H1 (cell line): ENCODE measurements at regions not wholly inside any gene's neighbourhood (a gene's known extent, or its start where the extent isn't known, plus 50 kb on each side); places are given as distances from the start of the nearest gene placed in this dataset.

Source experiments
- CTCF ChIA-PET: fragments of 300-600 bp; sonication (Branson Sonifier 250); formaldehyde crosslinking; loops from one replicate; lab custom pipeline; 2021; ENCODE audit not compliant: partially characterized antibody; lab: Charles Lee
- POLR2A ChIA-PET: fragments of 300-600 bp; sonication (Branson Sonifier 250); formaldehyde crosslinking; loops from one replicate; lab custom pipeline; 2021; ENCODE audit warnings: inconsistent platforms; ENCODE audit not compliant: partially characterized antibody; lab: Charles Lee
- DNase-seq, 2 experiments: peaks; one replicate each; pipeline versions ENCODE4 v3.0.0 to v3.0.0-alpha.2; 2010 to 2022; ENCODE audit warnings: low spot score in 2 of 2, low read depth in 1 of 2, mixed read lengths in 1 of 2
- FAIRE-seq: peaks from 2 replicates; lab custom pipeline; 2011; peaks lifted over from hg19 to GRCh38; lab: Jason Lieb, UNC
- H2AFZ ChIP-seq: 2 replicates; pipeline ENCODE4 v1.8.1; 2012; ENCODE audit warnings: low read length, inconsistent platforms
- H2AK5ac ChIP-seq: 2 replicates; pipeline ENCODE4 v1.6.1; 2013; ENCODE audit warnings: low read depth, low read length
- H2BK120ac ChIP-seq: replicated peaks from 2 replicates; pipeline ENCODE3; 2013; ENCODE audit warnings: low read depth, low read length, inconsistent platforms
- H2BK12ac ChIP-seq: 2 replicates; pipeline ENCODE4 v1.6.1; 2013; ENCODE audit warnings: low read depth, low read length
- H2BK15ac ChIP-seq: 2 replicates; pipeline ENCODE4 v1.6.1; 2013; ENCODE audit warnings: low read length
- H2BK20ac ChIP-seq: 2 replicates; pipeline ENCODE4 v1.6.1; 2013; ENCODE audit warnings: low read length
- H2BK5ac ChIP-seq: 2 replicates; pipeline ENCODE4 v1.6.1; 2013; ENCODE audit warnings: low read depth, low read length
- H3K14ac ChIP-seq: 2 replicates; pipeline ENCODE4 v1.6.1; 2013; ENCODE audit warnings: inconsistent platforms; ENCODE audit not compliant: insufficient read length
- H3K18ac ChIP-seq: 2 replicates; pipeline ENCODE4 v1.6.1; 2013; ENCODE audit warnings: low read length; ENCODE audit errors: extremely low read depth
- H3K23ac ChIP-seq: 2 replicates; pipeline ENCODE4 v1.6.1; 2013; ENCODE audit warnings: inconsistent platforms; ENCODE audit not compliant: insufficient read length
- H3K23me2 ChIP-seq: 2 replicates; pipeline ENCODE4 v1.6.1; 2013; ENCODE audit warnings: low read depth, low read length
- H3K27ac ChIP-seq: 2 replicates; pipeline ENCODE4 v1.6.1; 2011; ENCODE audit warnings: low read depth, low read length, inconsistent platforms
- H3K27me3 ChIP-seq, 4 experiments: replicated peaks in 1 of 4; 1 replicate in 1 of 4; 2 replicates in 3 of 4; pipeline versions ENCODE4 v1.6.1 to v1.8.1; 2011 to 2013; ENCODE audit warnings: low read length in 3 of 4, mild to moderate bottlenecking in 3 of 4, inconsistent platforms in 2 of 4, mixed read lengths in 2 of 4, moderate library complexity in 1 of 4; ENCODE audit not compliant: control insufficient read depth in 3 of 4, insufficient read depth in 3 of 4; ENCODE audit errors: extremely low read depth in 1 of 4
- H3K36me3 ChIP-seq, 4 experiments: 2 replicates each; pipeline versions ENCODE4 v1.6.1 to v1.8.1; 2011 to 2013; ENCODE audit warnings: mild to moderate bottlenecking in 4 of 4, low read length in 3 of 4, moderate library complexity in 2 of 4, control low read depth in 1 of 4, inconsistent platforms in 1 of 4; ENCODE audit not compliant: insufficient read depth in 4 of 4, control insufficient read depth in 2 of 4
- H3K4ac ChIP-seq: replicated peaks from 2 replicates; pipeline ENCODE3; 2013; ENCODE audit warnings: low read length, low read depth, mixed read lengths, inconsistent platforms; ENCODE audit not compliant: insufficient read length
- H3K4me1 ChIP-seq, 4 experiments: replicated peaks in 1 of 4; 1 replicate in 1 of 4; 2 replicates in 3 of 4; pipeline versions ENCODE4 v1.6.1 to v1.8.1; 2011 to 2013; ENCODE audit warnings: low read length in 3 of 4, inconsistent platforms in 2 of 4, mixed read lengths in 1 of 4; ENCODE audit not compliant: insufficient read depth in 4 of 4, control insufficient read depth in 3 of 4
- H3K4me2 ChIP-seq, 2 experiments: 2 replicates each; pipeline versions ENCODE4 v1.6.1 to v1.8.1; 2011 to 2013; ENCODE audit warnings: low read depth in 2 of 2, low read length in 2 of 2, control low read depth in 1 of 2, inconsistent platforms in 1 of 2, mild to moderate bottlenecking in 1 of 2; ENCODE audit not compliant: insufficient read depth in 1 of 2
- H3K4me3 ChIP-seq, 4 experiments: fragments of 200-600, 300-600 bp in 1 of 4; sonication (generic), shearing (Covaris generic), sonication (Bioruptor Twin) in 1 of 4; 2 replicates each; pipeline versions ENCODE4 v1.5.1 to v1.8.1; 2011 to 2016; ENCODE audit warnings: low read length in 4 of 4, low read depth in 3 of 4, control low read depth in 2 of 4, inconsistent platforms in 2 of 4, mild to moderate bottlenecking in 2 of 4, mixed read lengths in 1 of 4, moderate library complexity in 1 of 4; ENCODE audit not compliant: insufficient read depth in 2 of 4; ENCODE audit errors: extremely low read depth in 1 of 4
- H3K56ac ChIP-seq: replicated peaks from 2 replicates; pipeline ENCODE3; 2013; ENCODE audit warnings: low read depth, mild to moderate bottlenecking, mixed read lengths, low read length, inconsistent platforms; ENCODE audit not compliant: insufficient read length
- H3K79me1 ChIP-seq: 2 replicates; pipeline ENCODE4 v1.6.1; 2013; ENCODE audit warnings: low read depth, low read length, control low read depth
- H3K79me2 ChIP-seq, 2 experiments: 2 replicates each; pipeline versions ENCODE4 v1.6.1 to v1.8.1; 2012 to 2013; ENCODE audit warnings: low read length in 2 of 2, mild to moderate bottlenecking in 2 of 2, inconsistent platforms in 1 of 2; ENCODE audit not compliant: insufficient read depth in 2 of 2, control insufficient read depth in 1 of 2
- H3K9ac ChIP-seq, 4 experiments: replicated peaks in 1 of 4; 1 replicate in 1 of 4; 2 replicates in 3 of 4; pipeline versions ENCODE4 v1.6.1 to v1.8.1; 2011 to 2013; ENCODE audit warnings: low read depth in 3 of 4, low read length in 3 of 4, control low read depth in 2 of 4, mild to moderate bottlenecking in 2 of 4, moderate library complexity in 2 of 4, inconsistent platforms in 1 of 4; ENCODE audit errors: extremely low read depth in 1 of 4
- H3K9me3 ChIP-seq, 2 experiments: 2 replicates each; pipeline versions ENCODE4 v1.6.1 to v1.8.1; 2012 to 2013; ENCODE audit warnings: mild to moderate bottlenecking in 2 of 2, moderate library complexity in 2 of 2, control low read depth in 1 of 2, inconsistent platforms in 1 of 2, low read depth in 1 of 2, low read length in 1 of 2, mixed read lengths in 1 of 2; ENCODE audit not compliant: insufficient read depth in 2 of 2
- H4K20me1 ChIP-seq, 2 experiments: replicated peaks in 1 of 2; 2 replicates each; pipeline versions ENCODE3 to v1.8.1; 2011 to 2013; ENCODE audit warnings: inconsistent platforms in 2 of 2, low read length in 2 of 2, mild to moderate bottlenecking in 1 of 2; ENCODE audit not compliant: insufficient read depth in 2 of 2, control insufficient read depth in 1 of 2
- H4K5ac ChIP-seq: 2 replicates; pipeline ENCODE4 v1.6.1; 2013; ENCODE audit warnings: low read length, low read depth, mixed read lengths, inconsistent platforms; ENCODE audit not compliant: insufficient read length
- H4K8ac ChIP-seq: 2 replicates; pipeline ENCODE4 v1.8.0; 2013; ENCODE audit warnings: mild to moderate bottlenecking, moderate library complexity, low read length, inconsistent platforms; ENCODE audit not compliant: insufficient read depth; ENCODE audit errors: extremely low read depth
- H4K91ac ChIP-seq: replicated peaks from 2 replicates; pipeline ENCODE3; 2013; ENCODE audit warnings: low read length, mixed read lengths, inconsistent platforms; ENCODE audit not compliant: insufficient read length
- BACH1 ChIP-seq: IDR thresholded peaks from 2 replicates; pipeline ENCODE4 v1.6.1; 2012; ENCODE audit warnings: low read length, improper control_type of control experiment
- CBX8 ChIP-seq: fragments of 300-800, 300-1000 bp; sonication (generic); IDR thresholded peaks from 2 replicates; pipeline ENCODE4 v1.7.1; 2016; ENCODE audit warnings: low read depth, low read length, borderline replicate concordance
- CEBPB ChIP-seq: IDR thresholded peaks from 2 replicates; pipeline ENCODE4 v1.6.1; 2012; ENCODE audit warnings: low read depth, low read length
- EGR1 ChIP-seq: IDR thresholded peaks from 2 replicates; pipeline ENCODE4 v1.6.1; 2011; ENCODE audit warnings: low read depth, low read length, borderline replicate concordance
- KDM1A ChIP-seq: fragments of 200-600, 300-600 bp; sonication (generic); IDR thresholded peaks from 2 replicates; pipeline ENCODE4 v1.7.1; 2016; ENCODE audit warnings: mild to moderate bottlenecking, low read length, borderline replicate concordance
- MAFK ChIP-seq: IDR thresholded peaks from 2 replicates; pipeline ENCODE4 v1.6.1; 2012; ENCODE audit warnings: low read depth, mild to moderate bottlenecking, improper control_type of control experiment, low read length
- POLR2AphosphoS5 ChIP-seq: IDR thresholded peaks from 2 replicates; pipeline ENCODE4 v1.6.1; 2011; ENCODE audit warnings: low read depth, low read length
- POU5F1 ChIP-seq: IDR thresholded peaks from 2 replicates; pipeline ENCODE4 v1.6.1; 2011; ENCODE audit warnings: low read depth, mild to moderate bottlenecking, low read length, moderate library complexity
- RXRA ChIP-seq: IDR thresholded peaks from 2 replicates; pipeline ENCODE4 v1.6.1; 2011; ENCODE audit warnings: low read depth, mild to moderate bottlenecking, low read length, moderate library complexity; ENCODE audit not compliant: insufficient read depth
- SP1 ChIP-seq: IDR thresholded peaks from 2 replicates; pipeline ENCODE4 v1.6.1; 2011; ENCODE audit warnings: low read depth, low read length
- SP2 ChIP-seq: IDR thresholded peaks from 2 replicates; pipeline ENCODE4 v1.6.1; 2012; ENCODE audit warnings: mild to moderate bottlenecking, low read length, inconsistent platforms
- SUZ12 ChIP-seq: fragments of 200-600 bp; sonication (generic); IDR thresholded peaks from 2 replicates; pipeline ENCODE4 v1.6.1; 2012; ENCODE audit warnings: mild to moderate bottlenecking, inconsistent platforms, low read length, moderate library complexity, mixed read lengths
- WGBS, 2 experiments: shearing (Covaris generic) in 1 of 2; methylation state at CpG; one replicate each; pipeline versions ENCODE4 v1.1.6 to v1.1.7; 2013 to 2015; ENCODE audit warnings: low lambda C conversion rate in 2 of 2, mixed read lengths in 2 of 2, inconsistent platforms in 1 of 2, low coverage in 1 of 2, missing lambda C conversion rate in 1 of 2; ENCODE audit not compliant: insufficient replicate concordance in 2 of 2, insufficient coverage in 1 of 2, insufficient read length in 1 of 2; ENCODE audit errors: extremely low coverage in 1 of 2, missing lambda C conversion rate in 1 of 2; 5-methylcytosine and 5-hydroxymethylcytosine counted together
- TF ChIP-seq, protein P1 (sequence below): IDR thresholded peaks from 2 replicates; pipeline ENCODE4 v1.6.1; 2012; ENCODE audit warnings: inconsistent platforms
- TF ChIP-seq, protein P2 (sequence below), 3 experiments: IDR thresholded peaks; 1 replicate in 2 of 3; 2 replicates in 1 of 3; pipeline versions ENCODE4 v1.5.1 to v1.6.1; 2011; ENCODE audit warnings: low read length in 3 of 3, mild to moderate bottlenecking in 3 of 3, inconsistent platforms in 2 of 3, low read depth in 1 of 3, moderate library complexity in 1 of 3; ENCODE audit not compliant: insufficient read depth in 1 of 3; ENCODE audit errors: control extremely low read depth in 1 of 3

DNA sequence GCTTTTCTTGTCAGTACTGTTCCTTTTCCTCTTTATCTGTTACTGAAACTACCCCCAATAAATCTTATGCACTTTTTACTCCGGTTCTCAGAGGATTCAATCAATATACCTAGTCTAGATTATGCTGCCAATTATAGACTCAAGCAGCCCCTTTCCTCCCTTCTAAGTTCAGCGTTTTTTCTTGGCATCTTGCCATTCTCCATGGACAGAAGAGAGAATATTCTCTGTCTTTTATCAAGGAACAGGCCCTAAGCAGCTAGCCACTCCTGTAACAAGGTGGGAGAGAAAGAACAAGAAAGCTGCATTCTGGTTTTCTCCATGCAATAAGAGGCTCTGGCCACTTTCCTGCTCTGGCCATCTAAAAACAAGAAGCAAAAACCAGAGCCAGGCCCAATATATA, 263.0 kb upstream of the ALG10 start:
- Histone ChIP-seq H4K91ac (no peak overlapping the region), H3K4me3 (no peak overlapping the region), H2BK5ac (no peak overlapping the region), H3K9me3 (no peaks in the 10 kb centered on the region), H3K4ac (no peak overlapping the region), H3K36me3 (no peaks in the 10 kb centered on the region), H3K79me1 (no peaks in the 10 kb centered on the region), H2BK120ac (no peak overlapping the region), H3K56ac (no peak overlapping the region), H3K79me2 (no peaks in the 10 kb centered on the region), H3K27me3 (no peaks in the 10 kb centered on the region), H3K14ac (no peak overlapping the region), H3K4me2 (no peak overlapping the region), H3K23ac (no peak overlapping the region), H3K9ac (no peak overlapping the region), H4K5ac (no peak overlapping the region), H3K23me2 (no peaks in the 10 kb centered on the region), H2BK15ac (no peak overlapping the region), H3K27ac (no peak overlapping the region), H4K20me1 (no peaks in the 10 kb centered on the region), H3K18ac (no peak overlapping the region), H3K4me1 (no peaks in the 10 kb centered on the region), H4K8ac (no peak overlapping the region), H2BK20ac (no peak overlapping the region), H2AFZ (no peak overlapping the region), H2AK5ac (no peak overlapping the region), H2BK12ac (no peak overlapping the region)
- WGBS, 2 experiments: 100% methylated on average over 2 of the region's 2 CpGs; no CpG with 5 or more reads in 1 of the 2 experiments
- no peak for DNase-seq
- POLR2A ChIA-PET: no interaction called here
- CTCF ChIA-PET: no interaction called here
- no peak for FAIRE-seq
- TF ChIP-seq SP2 (no peak), EGR1 (no peak), RXRA (no peak), CBX8 (no peak), POU5F1 (no peak), SUZ12 (no peak), MAFK (no peak), KDM1A (no peak), CEBPB (no peak), SP1 (no peak), BACH1 (no peak), POLR2AphosphoS5 (no peak)
- TF ChIP-seq, protein P1, sequence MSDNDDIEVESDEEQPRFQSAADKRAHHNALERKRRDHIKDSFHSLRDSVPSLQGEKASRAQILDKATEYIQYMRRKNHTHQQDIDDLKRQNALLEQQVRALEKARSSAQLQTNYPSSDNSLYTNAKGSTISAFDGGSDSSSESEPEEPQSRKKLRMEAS: no peak
- TF ChIP-seq, protein P2, sequence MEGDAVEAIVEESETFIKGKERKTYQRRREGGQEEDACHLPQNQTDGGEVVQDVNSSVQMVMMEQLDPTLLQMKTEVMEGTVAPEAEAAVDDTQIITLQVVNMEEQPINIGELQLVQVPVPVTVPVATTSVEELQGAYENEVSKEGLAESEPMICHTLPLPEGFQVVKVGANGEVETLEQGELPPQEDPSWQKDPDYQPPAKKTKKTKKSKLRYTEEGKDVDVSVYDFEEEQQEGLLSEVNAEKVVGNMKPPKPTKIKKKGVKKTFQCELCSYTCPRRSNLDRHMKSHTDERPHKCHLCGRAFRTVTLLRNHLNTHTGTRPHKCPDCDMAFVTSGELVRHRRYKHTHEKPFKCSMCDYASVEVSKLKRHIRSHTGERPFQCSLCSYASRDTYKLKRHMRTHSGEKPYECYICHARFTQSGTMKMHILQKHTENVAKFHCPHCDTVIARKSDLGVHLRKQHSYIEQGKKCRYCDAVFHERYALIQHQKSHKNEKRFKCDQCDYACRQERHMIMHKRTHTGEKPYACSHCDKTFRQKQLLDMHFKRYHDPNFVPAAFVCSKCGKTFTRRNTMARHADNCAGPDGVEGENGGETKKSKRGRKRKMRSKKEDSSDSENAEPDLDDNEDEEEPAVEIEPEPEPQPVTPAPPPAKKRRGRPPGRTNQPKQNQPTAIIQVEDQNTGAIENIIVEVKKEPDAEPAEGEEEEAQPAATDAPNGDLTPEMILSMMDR (IDR thresholded peaks at IDR 0.05; ENCODE audit: control extremely low read depth in 1 of 3, insufficient read depth in 1 of 3, low read depth in 1 of 3, low read length in 3 of 3): no peak
